ENCODE measurements at regions not wholly inside any gene's neighbourhood (a gene's known extent, or its start where the extent isn't known, plus 50 kb on each side); places are given as distances from the start of the nearest gene placed in this dataset.

GRCh38 chr5:8981016-8981415 is 564.9 kb downstream of the SEMA5A start:
- H3K27ac ChIP-seq, result no peak overlapping the region
- no peaks in the 10 kb centered on the region for H3K4me1 ChIP-seq
- H3K4me3 ChIP-seq, result no peak overlapping the region
- in situ Hi-C loops (cut with MboI; ENCODE audit: low pct_ligation_motif_present in 1 of 4, low pct_unique_long_range_greater_than_20kb in 1 of 4, low sequenced_read_pairs in 3 of 4) (no loop called here), intact Hi-C loops (cut with DNase I; ENCODE audit: low total_unique reads) (no loop called here)
- no peaks in the 10 kb centered on the region for H3K27me3 ChIP-seq
- H3K36me3 ChIP-seq, result no peaks in the 10 kb centered on the region
- H3K9me3 ChIP-seq, result no peaks in the 10 kb centered on the region
- DNase-seq, result no peak
- TF ChIP-seq POLR2AphosphoS5 (IDR thresholded peaks at IDR 0.05), result no peak
- TF ChIP-seq POLR2A (IDR thresholded peaks at IDR 0.05), result no peak
- TF ChIP-seq CTCF (IDR thresholded peaks at IDR 0.05), result no peak
- no peak for TF ChIP-seq EP300 (IDR thresholded peaks at IDR 0.05; ENCODE audit: low read depth)
- WGBS, 2 donors (ENCODE audit: low coverage in 1 of 2), result 79 to 89% methylated on average over 3 to 5 of the region's 5 CpGs

GRCh38 chr5:8981496-8981895 is 564.4 kb downstream of the SEMA5A start:
- H3K36me3 ChIP-seq, result no peaks in the 10 kb centered on the region
- no peak overlapping the region for H3K4me3 ChIP-seq
- H3K4me1 ChIP-seq, result no peaks in the 10 kb centered on the region
- intact Hi-C loops (cut with DNase I; ENCODE audit: low total_unique reads), result no loop called here
- no peaks in the 10 kb centered on the region for H3K9me3 ChIP-seq
- no peak for DNase-seq
- H3K27ac ChIP-seq, result no peak overlapping the region
- no peaks in the 10 kb centered on the region for H3K27me3 ChIP-seq
- WGBS, 2 donors (ENCODE audit: low coverage in 1 of 2), result 71 to 78% methylated on average over 1 of the region's 1 CpG
- TF ChIP-seq EP300 (IDR thresholded peaks at IDR 0.05; ENCODE audit: low read depth), result no peak
- TF ChIP-seq POLR2AphosphoS5 (IDR thresholded peaks at IDR 0.05), result no peak
- TF ChIP-seq CTCF (IDR thresholded peaks at IDR 0.05), result no peak
- TF ChIP-seq POLR2A (IDR thresholded peaks at IDR 0.05), result no peak
- in situ Hi-C loops (cut with MboI; ENCODE audit: low pct_ligation_motif_present in 1 of 4, low pct_unique_long_range_greater_than_20kb in 1 of 4, low sequenced_read_pairs in 3 of 4), result no loop called here

- no peaks in the 10 kb centered on the region for H3K9me3 ChIP-seq
- no peak for DNase-seq
- no peak overlapping the region for H3K4me3 ChIP-seq
- no peaks in the 10 kb centered on the region for H3K27me3 ChIP-seq
- intact Hi-C loops (cut with DNase I; ENCODE audit: low total_unique reads), result no loop called here
- no peak overlapping the region for H3K27ac ChIP-seq
- no peaks in the 10 kb centered on the region for H3K36me3 ChIP-seq
- WGBS, 2 donors (ENCODE audit: low coverage in 1 of 2), result 88 to 89% methylated on average over 1 to 4 of the region's 4 CpGs
- in situ Hi-C loops (cut with MboI; ENCODE audit: low pct_ligation_motif_present in 1 of 4, low pct_unique_long_range_greater_than_20kb in 1 of 4, low sequenced_read_pairs in 3 of 4), result no loop called here
- H3K4me1 ChIP-seq, result no peaks in the 10 kb centered on the region
- TF ChIP-seq CTCF (IDR thresholded peaks at IDR 0.05) (no peak), EP300 (IDR thresholded peaks at IDR 0.05; ENCODE audit: low read depth) (no peak), POLR2AphosphoS5 (IDR thresholded peaks at IDR 0.05) (no peak), POLR2A (IDR thresholded peaks at IDR 0.05) (no peak)
Observed at GRCh38 chr5:8984386-8984785, 561.5 kb downstream of the SEMA5A start.

Small RNA genes in the stretch of these regions (small RNA-seq; reads per million reads assigned to genes)
- gene AC091895.1 (0 reads per million in 4 donors), gene AC091912.1 (0 reads per million in 4 donors), gene AC091912.2 (0 reads per million in 4 donors), gene AC091932.2 (0 reads per million in 4 donors), gene AC091932.4 (0 reads per million in 4 donors), gene AC091953.1 (0 reads per million in 4 donors), gene AC091953.2 (0 reads per million in 4 donors), gene AC091953.3 (0 reads per million in 4 donors), gene AC091953.5 (0 reads per million in 4 donors), gene AC091965.3 (0 reads per million in 4 donors), gene RNU1-76P (0 reads per million in 4 donors)

Data from transverse colon (tissue), 4 donors.